ENCODE measurements at regions not wholly inside any gene's neighbourhood (a gene's known extent, or its start where the extent isn't known, plus 50 kb on each side); places are given as distances from the start of the nearest gene placed in this dataset.
"Not testable (repeated sequence)": the region's sequence is repeated elsewhere in the genome, so short reads cannot be mapped to it uniquely, and the experiment has no call there.

- no peak for DNase-seq
Measured at GRCh38 chr13:107999751-108000150, 215.6 kb downstream of the LIG4 start.

GRCh38 chr13:107994137-107994536, 221.2 kb downstream of the LIG4 start:
- DNase-seq = no peak

GRCh38 chr13:107993239-107993949, 221.9 kb downstream of the LIG4 start:
- no peak for DNase-seq

- no peak for DNase-seq
Measured at GRCh38 chr13:107992542-107992941, 222.8 kb downstream of the LIG4 start.

GRCh38 chr13:107977071-107977574, 238.2 kb downstream of the LIG4 start:
- DNase-seq = peak; percentile 63

GRCh38 chr13:107976628-107977027, 238.7 kb downstream of the LIG4 start:
- no peak for DNase-seq

- DNase-seq = peak; percentile 6
Measured at GRCh38 chr13:107974409-107974808, 240.9 kb downstream of the LIG4 start.

- DNase-seq = no peak
Measured at GRCh38 chr13:107969546-107969945, 245.8 kb downstream of the LIG4 start.

- DNase-seq = no peak
Measured at GRCh38 chr13:107968470-107968869, 246.9 kb downstream of the LIG4 start.

GRCh38 chr13:107964395-107964794, 250.9 kb downstream of the LIG4 start:
- DNase-seq = peak; percentile 89

GRCh38 chr13:107961849-107962608, 253.3 kb downstream of the LIG4 start:
- DNase-seq = no peak

- DNase-seq = no peak
Measured at GRCh38 chr13:107960301-107960700, 255.0 kb downstream of the LIG4 start.

GRCh38 chr13:107956889-107957288, 258.4 kb downstream of the LIG4 start:
- DNase-seq = no peak

GRCh38 chr13:107942030-107942617, 273.2 kb downstream of the LIG4 start:
- DNase-seq = no peak

- DNase-seq = no peak
Measured at GRCh38 chr13:107941345-107942029, 273.8 kb downstream of the LIG4 start.

GRCh38 chr13:107937848-107938247, 277.5 kb downstream of the LIG4 start:
- no peak for DNase-seq

- no peak for DNase-seq
Measured at GRCh38 chr13:107931056-107931455, 284.3 kb downstream of the LIG4 start.

- DNase-seq = no peak
Measured at GRCh38 chr13:107928762-107929161, 286.6 kb downstream of the LIG4 start.

- no peak for DNase-seq
Measured at GRCh38 chr13:107927557-107927956, 287.8 kb downstream of the LIG4 start.

GRCh38 chr13:107926515-107926914, 288.8 kb downstream of the LIG4 start:
- not testable (repeated sequence) for DNase-seq

- DNase-seq = not testable (repeated sequence)
Measured at GRCh38 chr13:107916902-107917301, 298.4 kb downstream of the LIG4 start.

- DNase-seq = no peak
Measured at GRCh38 chr13:107912745-107913144, 302.6 kb downstream of the LIG4 start.
